ENCODE measurements at regions not wholly inside any gene's neighbourhood (a gene's known extent, or its start where the extent isn't known, plus 50 kb on each side); places are given as distances from the start of the nearest gene placed in this dataset.
"Not testable (repeated sequence)": the region's sequence is repeated elsewhere in the genome, so short reads cannot be mapped to it uniquely, and the experiment has no call there.

GRCh38 chr6:120358535-120358934 lies 975.7 kb downstream of the TBC1D32 start:
- DNase-seq (ENCODE audit: low read depth in 2 of 2) = not testable (repeated sequence)

- DNase-seq (ENCODE audit: low read depth in 2 of 2) = no peak
Observed at GRCh38 chr6:120357447-120357846, 976.8 kb downstream of the TBC1D32 start.

DNA sequence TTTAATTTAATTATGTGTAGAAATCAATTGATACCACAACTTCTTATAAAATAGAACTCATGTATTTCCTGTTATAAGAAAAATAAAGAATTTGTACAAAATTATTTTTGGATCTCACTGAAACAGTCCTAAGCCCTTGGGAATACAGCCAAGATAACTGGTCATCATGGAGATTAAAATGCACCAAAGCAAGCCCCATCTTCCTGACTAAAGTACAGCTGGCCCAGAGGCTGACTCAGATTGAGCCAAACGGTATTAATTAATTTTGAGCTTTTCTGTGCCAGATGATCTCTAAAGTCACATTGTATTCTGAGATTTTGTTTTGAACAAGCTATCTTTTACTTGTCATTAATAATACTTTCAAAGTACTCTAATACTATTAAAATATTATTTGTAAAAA lies 978.5 kb downstream of the TBC1D32 start:
- DNase-seq (ENCODE audit: low read depth in 2 of 2) = no peak

- DNase-seq (ENCODE audit: low read depth in 2 of 2) = no peak
Observed at GRCh38 chr6:120354452-120355098, 979.7 kb downstream of the TBC1D32 start.

- DNase-seq (ENCODE audit: low read depth in 2 of 2) = no peak
Observed at GRCh38 chr6:120352491-120352890, 981.8 kb downstream of the TBC1D32 start.

DNA sequence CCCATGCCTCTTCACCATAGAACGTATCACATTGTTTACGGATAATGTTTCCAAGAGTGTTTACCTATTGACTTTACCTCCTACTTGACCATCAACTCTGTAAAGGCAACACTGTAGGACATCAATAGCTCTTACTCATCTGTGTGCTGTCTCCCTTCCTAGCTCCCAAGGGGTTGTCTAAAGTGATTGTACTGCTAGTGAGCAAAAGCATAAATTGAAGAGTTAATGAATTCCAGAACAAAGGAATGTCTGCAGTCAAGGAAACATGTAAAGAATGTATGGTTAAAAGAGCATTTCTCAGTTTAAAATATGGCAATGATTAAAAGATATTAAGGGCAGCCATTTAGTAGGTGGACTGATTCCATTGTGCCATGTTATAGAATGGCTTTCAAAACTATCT lies 985.4 kb downstream of the TBC1D32 start:
- DNase-seq (ENCODE audit: low read depth in 2 of 2) = no peak

DNA sequence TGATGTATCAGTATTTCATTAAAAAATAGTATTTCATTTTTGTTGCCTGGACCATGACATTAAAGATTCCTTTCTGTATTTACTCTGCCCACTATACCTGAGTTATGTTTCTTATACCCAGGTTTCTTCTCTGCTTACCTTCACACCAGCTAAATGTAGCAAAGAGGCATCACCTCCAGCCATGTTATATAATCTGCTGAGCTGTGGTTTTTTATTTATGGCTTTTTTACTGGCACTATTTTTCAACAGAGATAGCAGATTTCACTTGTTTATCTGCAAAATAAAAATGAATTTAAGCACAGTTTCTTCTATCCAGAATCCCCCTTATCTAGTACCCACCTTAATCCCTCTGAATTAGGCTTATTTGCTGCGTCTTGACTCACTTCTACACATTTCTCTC lies 979.0 kb upstream of the MAN1A1 start:
- DNase-seq (ENCODE audit: low read depth in 2 of 2) = no peak

DNA sequence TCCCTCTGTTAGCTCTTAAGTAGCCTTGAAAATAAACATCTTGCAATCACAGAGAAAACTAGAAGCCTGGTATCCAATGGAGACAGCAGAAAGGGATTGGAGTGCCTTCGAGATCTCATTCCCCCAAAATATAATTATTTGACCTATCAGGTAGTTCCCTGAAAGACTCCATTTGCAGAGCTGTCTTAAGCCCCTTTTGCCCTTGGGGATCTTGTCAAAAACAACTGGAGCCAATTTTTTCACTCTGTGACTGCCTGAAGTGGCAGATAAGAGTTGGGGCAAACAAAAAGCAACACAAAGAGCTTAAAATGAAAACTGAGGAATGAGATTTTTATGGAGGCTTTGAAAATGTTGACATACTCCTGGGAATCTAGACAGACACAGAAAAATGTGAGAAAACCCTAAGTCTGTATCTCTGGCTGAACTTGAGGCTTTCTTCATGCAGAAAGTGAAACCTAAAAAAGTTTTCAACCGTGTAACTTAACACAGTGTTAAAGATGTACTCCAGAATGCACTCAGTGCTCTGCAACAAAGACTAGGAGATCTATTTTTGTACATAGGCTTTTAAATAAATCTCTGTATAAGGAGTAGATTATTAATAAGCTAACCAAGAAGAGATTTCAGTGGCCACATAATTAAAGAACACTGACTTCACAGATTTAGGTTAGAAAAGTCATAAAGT lies 971.1 kb upstream of the MAN1A1 start:
- no peak for DNase-seq (ENCODE audit: low read depth in 2 of 2)

GRCh38 chr6:120304223-120304622 lies 954.7 kb upstream of the MAN1A1 start:
- no peak for DNase-seq (ENCODE audit: low read depth in 2 of 2)

DNA sequence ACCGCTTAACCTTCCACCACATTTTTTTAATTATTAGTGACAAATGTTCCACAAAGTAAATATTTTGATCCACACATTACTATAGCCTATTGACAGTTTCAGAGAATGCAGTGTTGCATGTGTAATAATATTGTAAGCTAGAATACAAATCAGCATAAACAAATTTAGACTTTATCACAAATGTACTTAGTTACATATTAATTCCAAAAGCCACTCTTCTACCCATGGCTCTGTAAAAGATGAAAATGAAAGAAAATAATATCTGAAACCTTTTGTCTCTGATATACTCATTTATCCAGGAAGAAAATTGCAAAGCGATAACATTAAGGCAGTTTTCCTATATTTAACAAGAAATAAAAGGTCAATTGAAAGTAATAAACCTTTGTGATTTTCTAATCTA lies 954.0 kb upstream of the MAN1A1 start:
- DNase-seq (ENCODE audit: low read depth in 2 of 2) = no peak

DNA sequence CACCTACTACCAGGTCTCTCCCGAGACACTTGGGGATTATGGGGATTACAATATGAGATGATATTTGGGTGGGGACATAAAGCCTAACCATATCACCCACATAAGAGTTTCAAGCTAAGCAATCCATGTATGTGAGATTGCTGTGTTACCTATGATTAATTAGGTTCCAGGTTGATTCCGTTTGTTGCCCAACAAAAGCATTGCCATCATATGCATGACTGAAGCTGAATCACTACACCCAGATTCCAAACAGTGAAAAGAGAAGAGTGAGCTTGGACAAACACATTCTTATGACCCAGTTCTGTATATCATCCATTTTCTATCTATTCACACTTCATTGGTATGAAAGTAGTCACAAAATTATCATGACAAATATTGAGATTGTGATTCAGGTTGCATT lies 952.5 kb upstream of the MAN1A1 start:
- no peak for DNase-seq (ENCODE audit: low read depth in 2 of 2)

- DNase-seq (ENCODE audit: low read depth in 2 of 2) = no peak
Observed at GRCh38 chr6:120290964-120291363, 941.4 kb upstream of the MAN1A1 start.

GRCh38 chr6:120282005-120282404 lies 932.4 kb upstream of the MAN1A1 start:
- no peak for DNase-seq (ENCODE audit: low read depth in 2 of 2)

GRCh38 chr6:120279466-120280167 lies 930.1 kb upstream of the MAN1A1 start:
- no peak for DNase-seq (ENCODE audit: low read depth in 2 of 2)

DNA sequence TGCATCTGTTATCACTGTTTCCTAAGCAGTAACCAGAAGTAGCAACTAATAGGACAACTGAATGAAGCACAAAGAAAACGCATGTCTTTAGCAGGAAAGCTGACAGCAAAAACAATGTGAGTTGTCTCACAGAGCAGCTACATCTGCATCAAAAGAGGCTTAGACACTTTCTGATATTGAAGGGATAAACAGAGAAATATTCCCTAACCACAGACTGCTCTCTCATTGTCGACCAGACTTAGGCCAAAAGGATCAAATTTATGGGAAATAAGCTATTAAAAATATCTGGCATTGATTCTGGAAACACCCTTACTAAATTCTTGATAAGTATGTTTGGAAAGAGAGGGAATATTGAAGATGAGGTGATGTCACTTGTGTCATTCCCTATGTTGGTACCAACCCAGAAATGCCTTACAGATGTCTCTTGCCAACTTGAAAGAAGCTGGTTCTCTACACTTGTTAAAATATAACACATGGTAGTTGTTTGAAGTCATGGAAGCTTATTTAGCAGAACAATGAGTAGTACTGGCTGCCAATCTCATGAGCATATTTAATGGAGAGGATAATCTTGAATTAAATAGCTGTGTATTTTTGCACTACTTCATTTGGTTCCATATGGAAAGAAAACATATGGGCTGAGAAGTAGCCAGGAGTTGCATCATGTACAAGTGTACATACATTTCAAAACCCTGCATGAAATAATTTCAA lies 929.3 kb upstream of the MAN1A1 start:
- DNase-seq (ENCODE audit: low read depth in 2 of 2) = no peak

- no peak for DNase-seq (ENCODE audit: low read depth in 2 of 2)
Observed at GRCh38 chr6:120274547-120274946, 925.0 kb upstream of the MAN1A1 start.

DNA sequence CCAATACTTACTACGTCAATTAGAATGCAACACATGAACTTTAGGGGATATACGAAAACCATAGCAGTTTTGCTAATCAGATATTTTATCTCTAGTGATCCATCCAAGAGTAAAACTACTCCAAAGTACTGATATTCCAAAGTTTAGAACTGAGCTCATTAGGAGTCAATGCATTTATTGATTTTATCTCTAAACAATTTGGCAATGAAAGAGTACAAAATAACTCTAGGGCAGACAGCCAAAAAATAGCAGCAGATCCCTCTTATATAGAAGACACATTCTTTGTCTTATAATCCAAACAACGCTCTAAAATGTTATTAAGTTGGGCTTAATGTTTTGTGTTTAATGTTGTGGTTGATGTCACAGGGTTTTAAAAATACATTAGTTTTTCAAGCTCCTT lies 923.9 kb upstream of the MAN1A1 start:
- DNase-seq (ENCODE audit: low read depth in 2 of 2) = no peak

DNA sequence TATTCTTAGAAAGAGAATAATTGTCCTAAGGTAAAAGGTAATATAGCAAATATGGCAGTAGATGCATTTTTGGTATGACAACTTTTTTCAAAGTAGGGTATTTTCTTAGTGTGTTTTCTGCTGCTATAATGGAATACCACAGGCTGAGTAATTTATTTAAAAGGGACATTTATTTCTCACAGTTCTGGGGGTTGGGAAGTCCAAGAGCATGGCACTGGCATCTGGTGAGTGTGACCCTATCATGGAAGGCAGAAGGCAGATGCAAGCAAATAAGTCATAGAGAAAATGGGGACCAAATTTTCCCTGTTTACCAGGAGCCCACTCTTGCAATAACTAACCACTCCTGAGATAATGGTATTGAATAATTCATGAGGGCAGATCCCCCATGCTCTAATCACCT lies 922.5 kb upstream of the MAN1A1 start:
- DNase-seq (ENCODE audit: low read depth in 2 of 2) = no peak

GRCh38 chr6:120268256-120268655 lies 918.7 kb upstream of the MAN1A1 start:
- not testable (repeated sequence) for DNase-seq (ENCODE audit: low read depth in 2 of 2)

DNA sequence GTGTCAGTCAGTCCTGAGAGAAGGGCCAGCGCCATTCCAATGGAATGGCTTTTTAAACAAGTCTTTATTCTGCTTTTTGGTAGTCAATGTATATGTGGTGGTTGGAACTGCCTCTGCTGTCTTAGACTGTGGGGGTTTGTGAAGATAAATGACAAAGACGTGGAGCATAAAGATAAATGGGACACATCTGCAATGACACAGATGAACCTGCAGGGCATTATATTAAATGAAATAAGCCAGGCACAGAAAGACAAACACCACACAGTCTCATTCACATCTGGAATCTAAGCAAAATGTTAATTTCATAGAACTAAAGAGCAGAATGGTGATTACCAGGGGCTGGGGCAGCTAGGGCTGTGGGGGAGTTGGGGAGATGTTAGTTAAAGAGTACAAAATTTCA lies 912.8 kb upstream of the MAN1A1 start:
- DNase-seq (ENCODE audit: low read depth in 2 of 2) = no peak

GRCh38 chr6:120260636-120261035 lies 911.1 kb upstream of the MAN1A1 start:
- no peak for DNase-seq (ENCODE audit: low read depth in 2 of 2)

DNA sequence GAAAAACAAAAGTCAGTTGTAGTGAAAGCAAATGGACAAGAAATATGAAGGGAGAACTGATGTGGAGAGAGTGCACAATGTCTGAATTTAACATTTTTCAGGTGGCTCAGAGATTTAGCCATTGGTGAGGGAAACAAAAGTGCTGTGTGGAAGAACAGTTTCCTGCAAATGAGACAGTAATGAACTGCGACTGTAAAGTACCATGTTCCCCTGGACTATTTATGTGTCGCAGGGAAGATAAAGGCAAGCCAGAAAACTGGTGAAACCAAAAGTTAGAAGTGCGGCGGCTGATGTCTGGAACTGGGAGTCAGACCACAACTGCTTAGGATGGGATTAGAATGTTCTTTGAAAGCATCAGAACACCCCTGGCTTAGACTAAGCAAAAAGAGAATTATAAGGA lies 905.1 kb upstream of the MAN1A1 start:
- DNase-seq (ENCODE audit: low read depth in 2 of 2) = no peak

- DNase-seq (ENCODE audit: low read depth in 2 of 2) = no peak
Observed at GRCh38 chr6:120248451-120248850, 898.9 kb upstream of the MAN1A1 start.
